ENCODE measurements at regions not wholly inside any gene's neighbourhood (a gene's known extent, or its start where the extent isn't known, plus 50 kb on each side); places are given as distances from the start of the nearest gene placed in this dataset.

- TF ChIP-seq, protein P1, sequence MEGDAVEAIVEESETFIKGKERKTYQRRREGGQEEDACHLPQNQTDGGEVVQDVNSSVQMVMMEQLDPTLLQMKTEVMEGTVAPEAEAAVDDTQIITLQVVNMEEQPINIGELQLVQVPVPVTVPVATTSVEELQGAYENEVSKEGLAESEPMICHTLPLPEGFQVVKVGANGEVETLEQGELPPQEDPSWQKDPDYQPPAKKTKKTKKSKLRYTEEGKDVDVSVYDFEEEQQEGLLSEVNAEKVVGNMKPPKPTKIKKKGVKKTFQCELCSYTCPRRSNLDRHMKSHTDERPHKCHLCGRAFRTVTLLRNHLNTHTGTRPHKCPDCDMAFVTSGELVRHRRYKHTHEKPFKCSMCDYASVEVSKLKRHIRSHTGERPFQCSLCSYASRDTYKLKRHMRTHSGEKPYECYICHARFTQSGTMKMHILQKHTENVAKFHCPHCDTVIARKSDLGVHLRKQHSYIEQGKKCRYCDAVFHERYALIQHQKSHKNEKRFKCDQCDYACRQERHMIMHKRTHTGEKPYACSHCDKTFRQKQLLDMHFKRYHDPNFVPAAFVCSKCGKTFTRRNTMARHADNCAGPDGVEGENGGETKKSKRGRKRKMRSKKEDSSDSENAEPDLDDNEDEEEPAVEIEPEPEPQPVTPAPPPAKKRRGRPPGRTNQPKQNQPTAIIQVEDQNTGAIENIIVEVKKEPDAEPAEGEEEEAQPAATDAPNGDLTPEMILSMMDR (IDR thresholded peaks at IDR 0.05): peak; percentile 30; the same call in 1 of the 2 replicates
- TF ChIP-seq MXD4 (CRISPR knock-in tag; IDR thresholded peaks at IDR 0.05; ENCODE audit: borderline replicate concordance) (no peak), KAT7 (CRISPR knock-in tag; IDR thresholded peaks at IDR 0.05; ENCODE audit: borderline replicate concordance) (no peak), ATF6 (CRISPR knock-in tag; IDR thresholded peaks at IDR 0.05) (no peak), CREM (CRISPR knock-in tag; IDR thresholded peaks at IDR 0.05) (no peak), ARID4B (CRISPR knock-in tag; IDR thresholded peaks at IDR 0.05; ENCODE audit: borderline replicate concordance) (no peak), ZNF138 (CRISPR knock-in tag; conservative IDR thresholded peaks at IDR 0.05) (no peak), TEAD4 (CRISPR knock-in tag; IDR thresholded peaks at IDR 0.05) (no peak), NFYB (CRISPR knock-in tag; conservative IDR thresholded peaks at IDR 0.05; ENCODE audit: low read depth) (no peak), E2F5 (CRISPR knock-in tag; IDR thresholded peaks at IDR 0.05) (no peak), ATF1 (CRISPR knock-in tag; IDR thresholded peaks at IDR 0.05) (no peak), TCF7 (CRISPR knock-in tag; IDR thresholded peaks at IDR 0.05; ENCODE audit: low read depth) (no peak)
- TF ChIP-seq, protein P2, sequence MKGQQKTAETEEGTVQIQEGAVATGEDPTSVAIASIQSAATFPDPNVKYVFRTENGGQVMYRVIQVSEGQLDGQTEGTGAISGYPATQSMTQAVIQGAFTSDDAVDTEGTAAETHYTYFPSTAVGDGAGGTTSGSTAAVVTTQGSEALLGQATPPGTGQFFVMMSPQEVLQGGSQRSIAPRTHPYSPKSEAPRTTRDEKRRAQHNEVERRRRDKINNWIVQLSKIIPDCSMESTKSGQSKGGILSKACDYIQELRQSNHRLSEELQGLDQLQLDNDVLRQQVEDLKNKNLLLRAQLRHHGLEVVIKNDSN (CRISPR knock-in tag; IDR thresholded peaks at IDR 0.05): no peak
Observed at GRCh38 chr3:70531063-70531657, 218.7 kb upstream of the MDFIC2 start.

Measured in WTC11 (cell line).